DMS79 treated with DMSO at 0.1 percent for 48 hours (cell line): ENCODE measurements at regions not wholly inside any gene's neighbourhood (a gene's known extent, or its start where the extent isn't known, plus 50 kb on each side); places are given as distances from the start of the nearest gene placed in this dataset.

Source experiments
- DNase-seq: peaks from one replicate; lab custom pipeline; 2025; lab: John Stamatoyannopoulos, UW

- no peak for DNase-seq
These were observed 213.8 kb upstream of the JUN start for GRCh38 chr1:58997637-58998036.

GRCh38 chr1:58999676-59000075, 215.8 kb upstream of the JUN start:
- no peak for DNase-seq

- no peak for DNase-seq
These were observed 220.9 kb upstream of the JUN start for GRCh38 chr1:59004755-59005154.

DNA sequence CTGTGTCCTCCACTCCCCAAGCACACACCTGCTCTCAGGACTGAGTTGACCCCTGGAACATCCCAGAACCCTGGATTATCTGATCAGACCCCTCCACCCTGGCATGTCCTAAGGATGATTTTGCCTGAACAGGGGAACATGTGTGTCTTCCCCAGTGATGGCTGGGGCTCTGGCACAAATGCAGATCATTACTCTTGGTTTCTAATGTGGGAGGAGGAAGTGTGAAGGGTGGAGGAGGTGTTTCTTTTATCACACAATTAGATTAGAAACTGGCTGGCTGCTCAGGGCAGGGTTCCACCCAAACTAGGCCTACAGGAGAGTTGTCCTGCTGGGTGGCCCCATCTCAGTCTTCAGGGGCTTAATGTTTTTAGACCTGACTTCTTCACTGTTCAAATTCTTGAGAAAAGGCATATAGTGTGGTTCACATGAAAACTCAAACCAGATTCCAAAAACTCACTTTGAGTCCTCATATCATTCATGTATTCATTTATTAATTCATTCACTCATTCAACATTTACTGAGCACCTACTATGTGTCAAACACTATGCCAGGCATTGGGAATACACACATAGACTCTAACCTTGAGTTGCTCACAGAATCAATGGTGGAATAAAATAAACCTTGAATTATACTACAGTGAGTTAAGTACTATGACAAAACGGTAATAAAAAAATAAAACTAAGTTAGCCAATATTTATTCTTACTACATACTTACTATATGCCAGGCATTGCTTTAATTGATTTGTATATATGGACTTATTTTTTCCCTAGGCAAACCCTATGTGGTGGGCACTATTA, 221.8 kb upstream of the JUN start:
- no peak for DNase-seq

DNA sequence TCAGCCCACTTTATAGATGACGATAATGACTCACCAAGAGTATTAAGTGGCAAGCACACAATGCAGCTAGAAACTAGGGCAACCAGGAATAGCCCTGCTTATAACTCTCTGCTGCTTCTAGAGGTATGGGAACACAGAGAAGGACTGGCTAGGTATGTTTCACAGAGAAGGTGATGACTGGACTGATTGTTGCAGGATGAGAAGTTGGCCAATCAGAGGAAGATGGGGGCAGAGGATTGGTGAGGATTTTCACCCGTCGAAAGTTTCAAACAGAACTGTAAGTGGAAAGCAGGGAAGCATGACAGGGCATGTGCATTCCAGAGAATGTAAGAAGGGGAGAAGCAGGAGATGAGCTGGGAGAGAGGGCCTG, 222.4 kb upstream of the JUN start:
- DNase-seq = no peak

GRCh38 chr1:59006932-59007331, 223.1 kb upstream of the JUN start:
- DNase-seq = no peak

DNA sequence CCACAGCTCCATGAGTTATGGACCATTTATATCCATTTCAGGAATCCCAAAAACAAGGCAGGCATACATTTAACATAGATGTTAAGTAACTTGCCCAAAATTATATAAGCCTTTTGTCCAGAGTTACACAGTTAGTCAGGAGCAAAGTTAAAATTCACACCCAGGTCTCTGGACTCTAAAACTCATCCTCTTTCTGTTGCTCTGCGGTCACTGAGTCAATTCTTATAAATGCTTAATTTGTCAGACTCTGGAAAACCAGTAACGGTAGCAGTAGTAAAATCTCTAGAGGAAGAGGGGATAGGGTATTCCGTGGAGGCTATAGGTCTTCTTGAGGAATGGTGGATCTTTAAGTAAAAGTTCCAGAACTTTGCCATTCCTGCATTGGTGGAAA, 223.6 kb upstream of the JUN start:
- DNase-seq = no peak

- no peak for DNase-seq
These were observed 224.2 kb upstream of the JUN start for GRCh38 chr1:59007820-59008598.

- no peak for DNase-seq
These were observed 224.9 kb upstream of the JUN start for GRCh38 chr1:59008599-59009347.

DNA sequence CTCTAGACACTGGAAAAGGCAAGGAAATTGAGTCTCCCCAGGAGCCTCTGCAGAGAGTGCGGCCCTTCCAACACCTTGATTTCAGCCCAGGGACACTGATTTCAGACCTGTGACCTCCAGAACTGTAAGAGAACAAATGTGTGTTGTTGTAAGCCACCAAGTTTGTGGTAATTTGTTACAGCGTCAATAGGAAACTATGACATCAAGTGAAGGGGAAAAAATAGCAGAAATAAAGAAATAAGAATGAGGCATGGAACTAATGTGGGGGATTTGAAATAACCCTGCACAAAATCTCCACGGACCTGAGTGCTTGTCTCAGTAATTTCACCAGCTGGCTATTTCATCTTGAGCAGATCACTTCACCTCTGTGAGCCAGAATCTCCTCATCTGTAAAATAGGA, 227.8 kb upstream of the JUN start:
- no peak for DNase-seq

DNA sequence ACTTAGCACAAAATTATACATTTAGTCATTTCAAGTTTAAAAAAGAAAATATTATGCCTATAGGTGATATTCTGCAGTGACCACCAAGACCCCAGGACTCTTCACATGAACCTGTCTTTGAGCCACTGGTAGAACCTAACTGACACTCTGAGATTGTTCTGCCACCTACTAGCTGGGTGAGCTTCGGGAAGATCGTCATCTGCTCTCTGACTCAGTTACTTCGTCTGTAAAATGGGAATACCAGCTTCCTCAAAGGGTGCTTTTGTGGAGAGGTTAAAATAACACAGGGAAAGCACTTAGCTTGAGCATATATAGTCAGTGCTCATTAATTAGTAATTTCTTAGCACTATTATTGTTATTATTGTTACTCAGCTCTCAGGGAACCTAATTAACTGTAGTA, 228.5 kb upstream of the JUN start:
- DNase-seq = no peak

DNA sequence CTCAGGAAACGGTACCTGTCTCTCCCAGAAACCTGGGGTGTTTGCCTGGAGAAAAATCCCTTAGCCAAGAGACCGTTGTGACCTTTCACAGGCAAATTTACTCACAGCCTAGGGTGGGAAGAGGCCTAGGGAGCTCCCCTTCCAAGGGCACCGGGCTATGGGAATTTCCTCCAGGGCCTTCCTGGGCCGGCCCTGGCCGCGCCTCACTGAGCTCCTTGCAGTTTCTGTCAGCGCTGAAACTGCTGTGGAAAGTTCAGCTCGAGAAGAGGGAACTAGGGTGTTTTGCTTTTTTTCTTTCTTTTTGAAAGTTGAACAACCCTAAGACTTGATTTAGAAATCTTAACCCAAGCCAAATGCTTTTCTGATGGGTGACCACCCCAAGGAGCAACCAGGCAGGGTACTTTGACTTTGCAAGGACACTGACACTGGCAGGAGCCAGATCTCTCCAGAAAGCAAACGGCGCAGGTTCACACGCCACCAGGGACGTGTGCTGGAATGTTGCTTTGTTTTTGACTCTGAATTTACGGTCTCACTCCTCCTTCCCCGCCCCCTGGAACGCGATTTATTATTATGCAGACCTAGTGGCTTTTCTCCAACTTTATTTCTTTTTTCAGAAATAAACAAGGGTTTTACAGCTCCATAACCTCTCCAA, 229.6 kb upstream of the JUN start:
- no peak for DNase-seq

GRCh38 chr1:59013928-59014279, 230.1 kb upstream of the JUN start:
- DNase-seq = no peak

- no peak for DNase-seq
These were observed 231.0 kb upstream of the JUN start for GRCh38 chr1:59014827-59015226.

- no peak for DNase-seq
These were observed 231.9 kb upstream of the JUN start for GRCh38 chr1:59015708-59016107.

DNA sequence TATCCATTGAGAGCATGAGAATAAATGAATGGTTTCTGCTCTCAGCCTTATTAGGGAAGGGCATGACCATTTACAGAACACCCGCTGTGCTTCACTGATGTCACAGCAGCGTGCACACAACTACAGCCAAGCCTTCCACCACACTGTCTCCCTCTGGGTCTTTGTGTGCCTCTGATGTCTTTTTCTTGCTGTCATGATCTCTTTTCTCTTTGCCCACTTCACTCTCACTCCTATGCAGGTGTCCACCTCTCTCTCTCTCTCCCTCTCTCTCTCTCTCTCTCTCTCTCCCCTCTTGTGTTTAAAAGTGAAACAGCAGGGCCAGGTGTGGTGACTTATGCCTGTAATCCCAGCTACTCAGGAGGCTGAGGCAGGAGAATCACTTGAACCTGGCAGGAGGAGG, 232.5 kb upstream of the JUN start:
- no peak for DNase-seq

GRCh38 chr1:59017501-59018231, 233.8 kb upstream of the JUN start:
- DNase-seq = no peak

GRCh38 chr1:59018446-59018845, 234.6 kb upstream of the JUN start:
- DNase-seq = no peak

DNA sequence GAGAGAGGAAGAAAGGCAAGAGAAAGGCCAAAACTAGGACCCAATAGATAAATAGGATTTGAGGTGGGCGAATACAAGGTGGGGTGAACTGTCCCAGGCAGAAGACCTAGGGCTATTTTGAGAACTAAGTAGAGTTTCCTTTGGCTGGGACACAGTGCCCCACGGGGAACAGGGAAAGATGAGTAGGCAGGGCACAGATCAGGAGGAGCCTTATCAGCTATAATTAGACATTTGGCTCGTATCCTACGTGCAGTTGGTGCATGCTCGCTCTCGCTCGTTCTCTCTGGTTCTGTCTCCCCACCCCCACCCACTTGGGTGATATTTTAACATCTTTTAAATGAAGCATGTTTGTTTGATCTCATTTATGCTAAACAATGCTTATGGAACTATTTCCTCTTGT, 235.0 kb upstream of the JUN start:
- DNase-seq = no peak

GRCh38 chr1:59020151-59020997, 236.5 kb upstream of the JUN start:
- peak; percentile 22 for DNase-seq

DNA sequence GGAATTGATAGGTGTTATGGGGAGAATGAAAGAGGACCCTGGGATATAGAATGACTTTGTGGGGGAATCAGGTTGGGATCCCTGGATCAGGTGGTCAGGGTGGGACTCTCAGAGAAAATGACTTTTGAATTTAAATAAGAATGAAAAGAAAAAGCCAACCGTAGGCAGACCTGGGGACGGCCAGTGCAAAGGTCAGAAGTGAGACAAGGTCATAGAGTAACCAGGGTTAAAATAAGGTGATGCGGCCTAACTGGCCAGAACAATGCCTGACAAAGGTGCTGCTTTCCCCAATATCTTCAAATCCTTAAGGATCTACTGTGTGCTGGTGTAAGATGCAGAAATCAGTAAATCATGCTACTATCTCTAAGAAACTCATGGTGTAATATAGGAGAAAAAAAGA, 238.4 kb upstream of the JUN start:
- DNase-seq = no peak
